HG03139 (cell line): ENCODE measurements at regions not wholly inside any gene's neighbourhood (a gene's known extent, or its start where the extent isn't known, plus 50 kb on each side); places are given as distances from the start of the nearest gene placed in this dataset.
"Not testable (repeated sequence)": the region's sequence is repeated elsewhere in the genome, so short reads cannot be mapped to it uniquely, and the experiment has no call there.

Experiments
- ATAC-seq: cut with Tn5 transposase; IDR thresholded peaks from one replicate; pipeline ENCODE4 v1.9.1; 2021; ENCODE audit not compliant: unreplicated experiment

DNA sequence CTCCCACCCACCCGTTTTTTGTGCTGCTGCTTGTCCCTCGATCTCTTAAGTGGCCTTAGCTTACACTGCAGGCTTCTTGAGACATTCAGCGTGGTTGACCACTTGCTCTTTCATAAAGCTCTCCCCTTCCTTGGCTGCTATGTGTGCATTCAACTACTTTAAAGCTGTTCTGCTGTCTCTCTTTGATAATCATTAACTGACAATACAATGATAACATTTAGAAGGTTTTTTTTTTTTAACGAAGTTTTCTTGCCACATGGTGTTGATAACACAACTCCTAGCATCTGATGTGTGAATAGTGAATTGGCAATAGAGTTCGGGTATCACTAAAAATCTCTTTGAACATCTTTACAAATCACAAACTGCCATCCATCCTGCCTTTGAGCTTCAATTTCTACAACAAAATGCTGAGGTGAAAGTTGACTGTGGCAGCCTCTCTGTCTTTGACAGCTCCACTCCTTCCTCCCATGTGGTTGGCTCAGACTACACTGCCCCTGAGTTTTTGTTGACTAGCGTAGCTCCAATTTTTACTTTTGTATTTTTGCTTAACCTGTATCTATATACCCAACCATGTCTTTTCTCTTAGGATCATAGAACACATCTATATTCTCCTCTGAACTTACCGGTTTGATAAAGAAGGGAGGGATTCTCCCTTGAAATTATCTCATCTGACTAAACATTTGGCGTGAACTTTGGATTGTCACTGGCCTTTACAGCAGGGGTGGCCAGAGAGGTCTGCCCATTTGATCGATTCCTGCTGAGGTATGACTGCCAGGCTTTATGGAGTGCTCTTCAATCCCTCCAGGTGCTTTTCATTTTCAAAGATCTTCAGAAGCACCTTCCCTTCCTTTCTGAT is 409.4 kb upstream of the CD180 start:
- ATAC-seq: no peak

DNA sequence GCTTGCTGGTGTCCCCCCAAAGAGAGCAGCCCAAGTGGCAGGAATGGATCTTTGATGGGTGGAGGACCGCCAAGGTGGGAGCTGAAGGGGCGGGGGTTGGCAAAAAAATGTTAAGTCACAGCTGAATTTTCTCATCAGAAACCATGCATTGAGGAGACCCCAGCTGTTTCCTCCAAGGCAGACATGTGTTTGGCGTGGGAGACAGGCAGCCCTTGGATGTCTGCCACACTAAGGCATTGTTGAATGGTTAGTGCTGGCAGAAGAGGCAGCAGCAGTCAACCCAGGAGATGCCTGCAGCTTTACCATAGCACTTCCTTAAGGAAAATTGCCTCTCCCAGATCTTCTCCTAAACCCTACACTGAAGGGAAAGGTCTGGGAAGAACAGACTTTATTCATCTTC is 394.9 kb upstream of the CD180 start:
- no peak for ATAC-seq

DNA sequence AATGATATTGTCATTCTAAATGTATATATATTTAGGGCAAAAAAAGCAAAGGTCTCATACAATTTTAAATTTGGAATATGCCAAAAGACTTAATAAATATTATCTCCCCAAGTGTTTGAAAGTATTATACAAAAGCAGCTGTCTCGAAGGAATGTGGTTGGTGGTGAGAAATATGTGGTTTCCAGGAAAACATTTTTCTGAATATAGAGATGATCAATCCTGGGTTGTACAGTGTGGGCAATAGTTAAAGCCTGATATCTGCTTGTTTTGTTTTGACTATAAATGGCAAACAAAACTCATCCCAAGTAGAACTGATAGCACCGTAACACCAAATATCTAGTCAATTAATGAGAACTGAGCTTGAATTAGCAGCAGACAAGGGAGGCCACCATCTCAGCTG is 391.8 kb upstream of the CD180 start:
- ATAC-seq: no peak

DNA sequence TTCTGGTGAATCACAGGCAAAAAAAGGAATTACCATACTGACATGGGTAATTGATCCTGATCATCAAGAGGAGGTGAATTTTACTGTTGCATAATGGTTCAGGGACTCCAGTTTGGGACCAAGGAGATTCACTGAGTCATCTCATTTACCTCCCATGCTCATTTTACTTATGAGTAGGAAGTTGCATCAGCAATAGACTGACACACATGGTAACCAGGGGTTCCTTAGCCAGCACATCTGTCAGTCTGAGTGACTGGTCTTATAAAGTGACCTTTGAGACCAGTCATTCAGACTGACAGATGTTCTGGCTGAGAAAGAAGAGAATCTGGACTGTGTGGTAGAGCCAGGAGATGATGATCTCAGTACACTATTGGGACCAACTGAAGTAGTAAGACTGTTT is 384.6 kb upstream of the CD180 start:
- ATAC-seq: no peak

DNA sequence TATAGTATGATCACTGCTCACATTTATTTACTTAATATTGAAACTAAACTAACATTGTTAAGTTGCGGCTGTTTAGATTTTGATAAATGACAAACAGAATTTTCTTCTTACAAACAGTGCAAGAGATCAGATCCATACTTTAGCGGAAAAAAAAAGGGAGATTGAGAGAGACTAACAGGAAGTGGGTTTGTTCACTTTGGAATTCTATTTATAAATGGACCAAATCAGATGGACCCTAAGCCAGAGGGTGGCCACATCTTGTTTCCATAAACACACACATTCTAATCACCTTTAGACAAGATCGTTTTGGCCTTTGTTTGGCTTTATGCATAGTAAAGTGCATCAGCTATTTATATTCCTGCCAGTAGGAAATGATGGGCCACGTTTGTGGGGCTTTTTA is 381.4 kb upstream of the CD180 start:
- ATAC-seq: no peak

DNA sequence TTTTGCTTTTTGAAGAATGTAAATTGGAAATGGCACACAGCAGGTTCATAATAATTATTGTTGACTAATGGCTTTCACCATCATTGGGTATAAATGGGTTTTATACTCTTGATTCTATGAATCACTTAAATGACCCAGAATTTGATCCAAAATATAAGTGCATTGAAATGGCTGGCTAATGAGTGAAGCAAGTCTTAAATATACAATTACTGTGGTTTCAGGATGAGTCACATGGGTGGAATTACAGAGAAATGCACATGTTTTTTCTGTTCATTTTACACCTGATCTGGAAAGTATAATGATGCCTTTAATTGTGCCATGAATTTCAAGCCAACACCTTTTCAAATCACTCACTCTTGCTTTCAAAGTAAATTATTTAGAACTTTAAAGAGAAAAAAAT is 380.8 kb upstream of the CD180 start:
- ATAC-seq: no peak

DNA sequence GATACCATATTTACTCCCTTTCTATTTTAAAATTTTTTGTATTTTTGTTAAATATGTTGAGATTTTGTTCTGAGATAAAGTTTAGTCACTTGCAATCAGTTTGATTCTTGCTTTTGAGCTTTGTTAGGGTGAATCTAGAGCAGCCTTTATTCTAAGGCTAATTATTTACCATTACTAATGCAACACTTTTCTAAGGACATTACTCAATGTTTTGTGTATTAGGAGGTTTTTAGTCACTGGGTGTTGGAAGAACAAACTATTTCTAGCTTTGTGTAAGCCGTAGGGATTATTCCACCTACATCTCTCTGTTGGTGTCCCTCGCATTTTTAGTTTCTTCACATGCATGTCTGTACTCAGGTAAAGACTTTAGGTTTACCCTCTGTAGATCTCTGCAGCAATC is 379.5 kb upstream of the CD180 start:
- ATAC-seq: no peak

DNA sequence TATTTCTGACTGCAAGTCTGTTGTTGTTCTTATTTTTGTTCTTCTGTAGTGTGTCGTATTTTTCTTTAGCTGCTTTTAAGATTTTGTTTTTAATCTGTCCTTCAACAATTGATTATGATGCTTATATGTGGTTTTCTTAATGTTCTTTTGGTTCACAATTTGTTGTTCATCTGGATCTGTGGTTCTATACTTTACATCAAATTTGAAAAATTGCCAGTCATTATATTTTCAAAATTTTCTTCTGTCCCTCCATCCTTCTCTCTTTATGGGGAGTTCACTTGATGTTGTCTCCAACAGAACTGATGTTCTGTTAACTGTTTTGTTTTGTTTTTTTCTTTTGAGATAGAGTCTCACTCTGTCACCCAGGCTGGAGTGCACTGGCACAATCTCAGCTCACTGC is 378.5 kb upstream of the CD180 start:
- ATAC-seq: no peak

DNA sequence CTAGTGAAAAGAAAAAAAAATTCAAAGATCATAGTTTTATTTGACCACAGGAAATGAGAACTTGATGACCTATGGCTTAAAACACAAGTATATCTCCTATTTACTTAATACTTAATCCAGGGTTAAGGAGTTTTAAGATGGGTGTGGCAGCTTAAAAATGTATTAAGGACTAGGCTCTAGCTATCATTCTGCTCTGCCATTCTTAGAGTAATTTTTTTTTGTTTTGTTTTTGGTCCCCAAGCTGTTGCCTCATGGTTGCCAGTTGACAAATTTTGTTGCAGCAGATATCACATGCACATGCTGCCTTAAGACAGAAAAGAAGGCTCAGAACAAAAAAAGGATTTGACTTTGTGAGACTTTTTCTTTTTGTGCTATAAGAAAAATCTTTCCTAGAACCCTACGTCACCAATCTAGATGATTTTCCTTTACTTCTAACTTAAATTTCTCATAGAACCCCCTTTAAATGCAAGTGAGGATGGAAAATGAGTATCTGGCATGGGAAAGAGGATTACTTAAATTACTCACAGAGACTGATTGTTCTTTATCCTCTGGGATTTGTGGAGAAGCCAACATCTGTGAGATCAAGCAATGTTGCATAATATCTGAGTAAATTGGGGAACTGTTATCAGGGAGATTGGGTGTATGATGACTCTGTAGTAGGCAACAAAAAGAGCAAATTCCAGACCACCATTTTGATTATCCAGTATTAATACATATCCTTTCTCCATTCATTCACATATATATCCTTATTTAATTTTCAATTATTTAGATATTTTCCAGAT is 364.7 kb upstream of the CD180 start:
- ATAC-seq: no peak

DNA sequence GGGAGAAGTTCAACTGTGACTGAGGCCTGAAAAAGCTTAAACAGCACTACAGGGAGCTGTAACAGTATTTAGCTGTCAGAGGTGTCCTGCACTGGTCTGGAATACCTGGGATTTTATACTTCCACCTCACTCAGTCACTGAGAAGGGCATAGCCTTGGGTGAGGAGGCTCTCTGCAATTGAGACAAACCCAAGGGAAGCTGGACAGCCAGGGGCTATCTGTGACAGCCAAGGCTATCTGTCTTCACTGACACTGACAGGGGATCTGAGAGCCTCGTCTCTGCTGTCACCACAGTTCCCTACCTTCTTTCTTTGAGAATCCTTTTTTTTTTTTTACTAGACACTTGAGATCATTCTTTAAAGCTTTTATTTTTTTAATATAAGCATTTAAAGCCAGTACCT is 356.2 kb upstream of the CD180 start:
- no peak for ATAC-seq

DNA sequence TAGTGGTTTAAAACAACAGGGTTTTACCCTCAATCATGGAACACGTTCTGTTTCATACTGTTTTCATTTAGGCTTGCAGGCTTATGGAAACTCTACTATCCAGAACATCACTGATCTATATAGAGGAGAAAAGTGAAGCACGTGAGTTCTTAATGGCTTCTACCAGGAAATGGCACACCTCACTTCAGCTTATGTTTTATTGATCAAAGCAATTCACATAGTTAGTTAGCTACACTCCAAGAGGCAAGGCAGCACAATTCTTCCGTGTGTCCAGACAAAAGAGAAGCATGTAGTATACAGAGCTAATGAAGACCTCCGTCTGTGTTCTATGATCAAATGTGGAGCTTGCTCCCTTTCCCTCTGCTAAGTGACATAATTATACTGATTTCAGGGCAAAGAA is 353.3 kb upstream of the CD180 start:
- ATAC-seq: no peak

DNA sequence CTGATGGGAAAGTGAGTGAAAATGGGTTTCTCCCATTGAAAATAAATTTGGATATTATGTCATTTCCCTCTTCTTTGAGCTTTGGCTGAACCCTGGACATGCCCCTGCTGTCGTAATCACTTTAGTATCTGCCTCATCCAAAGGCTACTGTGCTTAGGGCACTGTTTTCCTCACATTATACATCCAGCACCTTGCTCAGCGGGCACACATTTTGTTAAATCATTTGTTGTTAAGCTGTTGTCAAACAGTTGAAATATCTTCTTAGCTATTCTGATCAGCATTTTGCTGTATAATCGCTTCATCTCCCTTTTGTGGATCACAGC is 352.7 kb upstream of the CD180 start:
- ATAC-seq: no peak

DNA sequence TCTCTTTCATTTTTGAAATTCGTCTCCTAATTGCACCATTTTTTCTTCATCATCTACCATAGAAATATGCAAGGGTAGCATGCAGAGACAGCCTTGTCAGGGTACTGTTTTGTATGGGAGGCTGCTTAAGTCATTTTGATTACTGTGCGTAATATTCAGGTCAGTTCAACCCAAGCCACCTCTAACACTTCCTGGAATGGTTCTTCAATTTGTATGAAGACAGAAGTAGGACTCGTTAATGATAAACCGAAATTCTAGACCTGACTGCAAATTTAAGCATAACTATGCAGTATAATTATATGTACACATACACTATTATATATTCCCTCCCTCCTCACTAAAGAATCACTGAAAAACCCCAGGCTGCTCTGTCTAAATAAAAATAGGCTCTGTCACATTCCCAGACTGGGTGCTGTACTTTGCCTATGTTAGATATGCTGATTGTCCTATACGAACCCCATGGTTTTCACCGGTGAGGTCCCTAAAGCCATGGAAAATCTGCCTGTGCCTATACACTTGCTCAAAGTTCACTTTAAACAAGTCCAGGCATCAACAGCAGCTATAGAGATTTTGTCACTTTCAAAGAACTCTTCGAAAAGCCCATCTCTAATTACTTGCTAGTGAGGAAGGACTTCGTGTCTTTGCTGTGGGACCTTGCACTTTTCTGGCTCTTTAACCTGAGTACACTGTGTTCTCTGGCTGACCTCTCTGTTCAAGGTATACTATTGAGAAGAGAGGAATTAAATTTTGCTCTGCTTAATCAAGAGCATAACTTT is 352.1 kb upstream of the CD180 start:
- no peak for ATAC-seq

DNA sequence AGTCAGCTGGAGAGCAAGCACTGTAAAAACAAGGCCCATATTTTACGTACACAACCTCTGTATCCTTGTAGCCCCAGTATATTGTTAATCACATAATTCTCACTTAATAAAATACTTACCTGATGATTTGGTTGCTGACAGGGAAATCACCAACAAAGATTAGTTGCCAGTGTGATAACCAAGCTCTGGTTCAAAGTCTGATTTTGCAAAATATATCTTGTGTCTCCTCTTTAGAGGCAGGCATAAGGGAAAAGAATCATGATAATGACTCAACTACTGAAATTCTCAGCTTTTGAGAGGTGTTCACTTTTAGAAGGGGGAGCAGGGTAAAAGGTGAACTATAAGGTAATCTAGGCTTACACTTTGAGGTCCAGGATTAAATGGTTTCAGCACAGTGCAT is 351.1 kb upstream of the CD180 start:
- no peak for ATAC-seq

DNA sequence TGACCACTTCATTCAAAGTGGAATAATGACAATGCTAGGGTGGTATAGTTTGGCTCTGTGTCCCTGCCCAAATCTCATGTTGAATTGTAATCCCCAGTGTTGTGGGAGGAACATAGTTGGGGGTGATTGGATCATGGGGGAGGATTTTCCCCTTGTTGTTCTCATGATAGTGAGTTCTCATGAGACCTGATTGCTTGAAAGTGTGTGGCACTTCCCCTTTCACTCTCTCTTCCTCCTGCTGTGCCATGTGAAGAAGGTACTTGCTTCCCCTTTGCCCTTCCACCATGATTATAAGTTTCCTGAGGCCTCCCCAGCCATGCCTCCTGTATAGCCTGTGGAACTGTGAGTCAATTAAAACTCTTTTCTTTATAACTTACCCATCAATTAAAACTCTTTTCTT is 348.3 kb upstream of the CD180 start:
- ATAC-seq: not testable (repeated sequence)

DNA sequence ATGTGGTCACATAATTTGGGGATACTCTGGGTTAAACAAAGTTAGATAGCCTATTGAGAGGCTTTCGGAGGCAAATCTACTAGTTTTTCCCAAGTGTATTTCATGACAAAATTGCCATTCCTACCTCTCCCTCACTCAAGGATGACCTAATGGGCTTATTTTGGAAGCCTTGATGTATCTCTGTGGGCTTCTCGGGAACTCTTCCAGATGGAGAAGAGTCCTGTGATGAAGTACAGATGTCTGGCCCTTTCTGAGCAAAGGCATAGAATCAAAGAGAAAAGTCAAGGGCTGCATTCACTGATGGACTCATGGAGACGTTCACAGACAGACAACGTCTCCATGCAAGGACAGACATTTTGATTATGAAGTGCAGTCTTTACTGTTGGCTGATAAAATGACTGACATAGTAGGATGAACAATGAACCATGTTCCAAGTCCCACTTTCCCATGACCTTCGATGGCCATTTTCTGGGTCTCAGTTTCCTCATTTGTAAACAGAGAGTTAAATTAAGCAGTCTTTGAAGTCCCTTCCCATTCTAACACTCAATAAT is 347.2 kb upstream of the CD180 start:
- ATAC-seq: no peak

DNA sequence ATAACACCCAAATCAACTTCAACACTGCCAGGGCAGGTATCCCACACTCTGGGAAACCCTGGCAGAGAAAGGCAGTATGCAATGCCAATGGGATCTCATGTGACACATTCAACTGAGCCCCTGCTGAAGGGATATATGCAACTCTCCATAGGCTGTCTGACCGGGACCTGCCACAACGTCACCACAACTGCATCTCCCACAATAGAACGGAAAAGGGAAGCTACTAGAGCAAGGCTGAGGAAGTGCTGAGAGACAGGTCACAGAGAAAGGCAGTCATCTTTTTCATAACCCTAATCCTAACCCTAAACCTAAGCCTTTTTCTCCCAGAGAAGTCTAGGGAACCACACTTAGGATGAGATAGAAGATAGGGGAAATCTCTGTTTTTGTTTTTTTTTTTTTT is 345.9 kb upstream of the CD180 start:
- ATAC-seq: no peak

DNA sequence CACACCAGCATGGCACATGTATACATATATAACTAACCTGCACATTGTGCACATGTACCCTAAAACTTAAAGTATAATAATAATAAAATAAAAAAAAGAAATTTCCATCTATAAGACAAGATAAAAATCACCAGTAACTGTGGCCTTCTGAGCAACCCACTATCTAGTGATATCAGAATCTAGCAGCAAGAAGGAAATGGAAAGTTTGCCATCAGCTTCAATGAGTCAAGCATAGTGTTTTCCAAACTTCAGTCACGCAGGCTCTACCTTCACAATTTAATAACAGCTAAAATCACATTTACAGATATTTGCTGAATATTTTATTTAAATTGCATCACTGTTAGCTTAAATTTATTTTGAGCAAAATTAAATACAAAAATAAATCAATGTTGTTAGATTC is 345.3 kb upstream of the CD180 start:
- no peak for ATAC-seq

DNA sequence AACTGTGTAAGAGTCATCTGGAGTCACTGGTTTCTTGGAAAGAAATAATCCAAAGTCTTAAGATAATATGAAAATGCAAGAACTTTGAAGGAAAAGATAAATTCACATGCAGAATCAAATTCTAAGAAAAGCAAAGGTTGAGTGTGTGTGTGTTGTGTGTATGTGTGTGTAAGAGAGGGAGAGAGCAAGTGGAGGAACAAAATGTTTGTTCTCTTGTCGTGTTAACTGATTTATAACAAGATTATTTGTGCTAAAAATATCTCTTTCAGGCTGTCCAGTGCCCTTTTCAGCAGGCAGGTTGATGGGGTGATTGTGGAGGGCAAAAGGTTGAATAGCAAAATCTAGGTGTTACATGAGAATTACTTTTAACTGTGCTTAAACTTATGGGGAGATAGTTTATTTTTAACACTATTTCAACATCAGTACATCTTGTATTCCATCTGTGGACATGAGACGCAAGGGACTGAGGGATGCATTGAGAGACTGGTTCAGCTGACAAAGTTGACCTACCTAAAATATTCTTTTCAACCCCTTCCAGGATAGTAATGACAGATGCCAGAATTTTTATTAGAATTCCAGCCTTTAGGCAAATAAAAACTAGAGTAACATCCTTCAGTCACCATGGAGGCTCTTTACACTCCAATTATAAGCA is 342.4 kb upstream of the CD180 start:
- ATAC-seq: no peak

DNA sequence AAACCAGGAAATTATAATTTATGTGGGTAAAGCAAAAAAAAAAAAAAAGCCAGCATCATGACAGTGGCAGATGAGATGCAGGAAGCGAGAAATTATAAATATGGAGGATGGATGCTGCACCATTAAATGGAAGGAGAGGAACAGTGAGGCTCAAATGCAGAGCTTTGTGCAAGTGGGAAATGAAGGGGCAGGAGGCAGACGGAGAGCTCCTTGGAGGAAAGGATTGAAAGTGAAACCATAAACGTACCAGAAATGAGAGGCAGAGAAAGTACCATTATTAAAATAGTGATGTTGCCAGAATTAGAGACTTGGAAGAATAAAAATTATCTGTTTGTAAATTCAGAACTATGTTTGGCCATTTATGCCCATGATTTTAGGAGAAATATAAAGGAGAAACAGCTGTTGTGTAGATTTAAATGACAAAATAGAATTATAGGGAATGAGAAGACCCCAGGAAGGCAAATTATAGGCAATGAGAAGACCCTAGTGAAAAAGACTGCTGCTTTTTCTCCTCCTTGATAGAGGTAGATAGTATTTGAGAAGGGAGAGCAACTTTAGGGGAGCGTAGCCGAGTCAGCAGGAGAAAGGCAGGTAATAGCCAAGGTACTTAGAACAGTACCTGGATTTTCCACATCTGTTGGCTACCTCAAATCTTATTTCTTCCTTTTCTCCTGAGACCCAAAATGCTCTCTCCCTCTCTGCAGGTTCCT is 341.0 kb upstream of the CD180 start:
- ATAC-seq: no peak
